ENCODE measurements at regions not wholly inside any gene's neighbourhood (a gene's known extent, or its start where the extent isn't known, plus 50 kb on each side); places are given as distances from the start of the nearest gene placed in this dataset.
"Not testable (repeated sequence)": the region's sequence is repeated elsewhere in the genome, so short reads cannot be mapped to it uniquely, and the experiment has no call there.

DNA sequence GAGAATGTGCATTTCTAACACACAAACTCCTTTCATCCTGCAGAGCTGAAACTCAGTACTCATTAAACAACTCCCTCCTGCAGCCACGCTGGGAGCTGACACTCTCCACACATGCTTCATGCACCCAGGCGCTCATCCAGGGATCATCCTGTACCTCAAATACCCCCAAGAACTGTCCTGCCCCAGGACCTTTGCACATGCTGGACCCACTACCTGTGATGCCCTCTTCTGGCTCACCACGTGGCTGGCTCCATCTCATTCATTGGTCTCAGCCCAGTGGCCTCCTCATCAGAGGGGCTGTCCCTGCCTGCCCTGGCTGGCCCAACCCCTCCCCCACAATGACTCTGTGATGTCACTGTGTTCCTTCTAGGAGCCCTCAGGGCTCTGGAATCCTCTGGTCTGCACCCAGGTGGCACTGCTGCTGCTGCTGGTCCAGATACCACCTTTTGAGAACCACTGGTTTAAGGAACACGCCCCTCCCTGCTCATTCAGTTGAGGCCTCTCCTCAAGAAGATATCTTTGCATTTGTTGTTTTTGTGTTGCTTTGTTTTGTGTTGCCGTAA lies 160.9 kb upstream of the FOXF1 start:
- Mint-ChIP-seq H3K9me3 (no peaks in the 10 kb centered on the region), H3K36me3 (no peaks in the 10 kb centered on the region), H3K27me3 (peaks cover 32% of the 10 kb centered on the region), H3K4me1 (ENCODE audit: low read depth) (no peaks in the 10 kb centered on the region), H3K4me3 (no peak overlapping the region), H3K27ac (no peak overlapping the region)
- ChIA-PET POLR2A (no interaction called here), CTCF (no interaction called here)
- intact Hi-C loops (cut with micrococcal nuclease), result no loop called here
- DNase-seq, result no peak

DNA sequence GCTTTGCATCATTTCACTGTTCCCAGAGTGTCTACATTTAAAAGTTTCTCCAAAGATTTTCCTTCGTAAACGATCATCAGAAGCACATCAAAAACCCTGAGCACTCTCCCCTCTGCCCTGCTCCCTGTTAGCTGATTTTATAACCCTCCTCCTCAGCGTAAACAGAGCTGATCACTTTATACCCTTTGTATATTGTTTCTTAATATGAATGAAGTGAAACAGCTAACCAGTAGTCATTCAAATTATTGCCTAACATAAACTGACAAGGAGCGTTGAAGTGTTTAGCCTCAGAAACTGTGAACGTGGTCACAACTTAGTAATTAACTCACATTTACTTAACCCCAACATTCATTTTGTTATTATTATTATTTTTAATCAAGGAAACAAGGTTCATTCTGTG lies 160.0 kb upstream of the FOXF1 start:
- no peak overlapping the region for H3K27ac Mint-ChIP-seq
- H3K4me3 Mint-ChIP-seq, result no peak overlapping the region
- ChIA-PET POLR2A (no interaction called here), CTCF (no interaction called here)
- DNase-seq, result no peak
- H3K4me1 Mint-ChIP-seq (ENCODE audit: low read depth), result no peaks in the 10 kb centered on the region
- H3K36me3 Mint-ChIP-seq, result no peaks in the 10 kb centered on the region
- intact Hi-C loops (cut with micrococcal nuclease), result no loop called here
- H3K27me3 Mint-ChIP-seq, result peaks cover 29% of the 10 kb centered on the region
- peaks cover 2% of the 10 kb centered on the region for H3K9me3 Mint-ChIP-seq

DNA sequence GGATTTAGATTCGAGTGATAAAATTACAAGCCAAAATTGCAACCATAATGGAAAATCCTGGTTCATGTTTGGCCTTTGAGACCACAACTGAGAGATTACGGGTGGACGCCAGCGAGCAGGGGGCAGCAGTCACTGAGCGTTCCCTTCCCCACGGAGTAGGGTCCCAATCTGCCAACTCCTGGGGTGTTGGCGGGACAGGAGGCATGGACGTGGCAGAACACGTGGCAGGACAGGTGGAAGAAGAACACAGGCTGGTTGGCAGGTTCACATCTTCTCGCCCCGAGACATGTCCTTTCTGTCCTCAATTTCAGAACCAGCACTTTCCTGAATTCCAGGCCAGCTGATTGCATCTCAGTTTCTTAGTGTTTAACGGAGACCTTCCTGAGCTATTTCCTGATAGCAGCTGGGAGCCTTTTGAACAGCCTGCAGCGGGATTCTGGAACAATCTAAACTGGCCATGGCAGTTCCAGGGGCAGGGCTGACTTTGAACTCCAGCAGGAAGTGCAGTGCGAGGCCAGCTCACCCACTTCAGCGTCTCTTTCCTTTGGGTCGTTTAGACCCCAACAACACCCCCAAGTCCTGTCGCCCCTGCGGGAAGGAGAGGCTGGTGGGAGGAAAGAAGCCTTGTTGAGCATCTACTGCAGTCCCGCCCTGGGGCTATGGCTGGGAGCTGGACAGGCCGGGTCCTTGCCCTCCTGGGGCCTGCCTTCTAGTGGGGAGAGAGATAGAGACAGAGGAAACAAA lies 159.1 kb upstream of the FOXF1 start:
- CTCF ChIA-PET, result interaction anchor here (1.1 to 1.7 kb wide), 2 partner anchors 8 to 9 kb away, joined by 3 to 5 read pairs; no protein-coding TSS in a partner anchor
- H3K27me3 Mint-ChIP-seq, result peaks cover 30% of the 10 kb centered on the region

DNA sequence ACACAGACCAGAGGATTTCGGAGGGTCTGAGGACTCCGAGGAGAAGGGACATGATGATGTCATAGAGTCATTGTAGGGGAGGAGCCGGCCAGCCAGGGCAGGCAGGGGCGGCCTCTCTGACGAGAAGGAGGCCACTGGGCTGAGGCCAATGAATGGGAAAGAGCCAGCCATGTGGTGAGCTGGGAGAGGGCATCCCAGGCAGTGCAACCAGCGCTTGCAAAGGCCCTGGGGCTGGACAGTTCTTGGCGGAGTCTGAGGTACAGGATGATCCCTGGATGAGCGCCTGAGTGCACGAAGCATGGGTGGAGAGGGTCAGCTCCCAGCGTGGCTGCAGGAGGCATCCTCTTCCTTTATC lies 158.6 kb upstream of the FOXF1 start:
- H3K27ac Mint-ChIP-seq; DNase-seq; H3K4me1 Mint-ChIP-seq (ENCODE audit: low read depth); H3K36me3 Mint-ChIP-seq; POLR2A ChIA-PET; H3K4me3 Mint-ChIP-seq; intact Hi-C loops (cut with micrococcal nuclease): not testable (repeated sequence)
- H3K9me3 Mint-ChIP-seq, result peaks cover 11% of the 10 kb centered on the region
- CTCF ChIA-PET, result interaction anchor here (1.1 to 1.7 kb wide), 2 partner anchors 8 to 9 kb away, joined by 3 to 5 read pairs; no protein-coding TSS in a partner anchor
- H3K27me3 Mint-ChIP-seq, result peaks cover 28% of the 10 kb centered on the region

More for the DNA sequence above, 159.1 kb upstream of the FOXF1 start:
- Mint-ChIP-seq H3K27ac (no peak overlapping the region), H3K4me1 (ENCODE audit: low read depth) (no peaks in the 10 kb centered on the region), H3K9me3 (peaks cover 9% of the 10 kb centered on the region), H3K4me3 (no peak overlapping the region), H3K36me3 (no peaks in the 10 kb centered on the region)
- POLR2A ChIA-PET, result no interaction called here
- intact Hi-C loops (cut with micrococcal nuclease), result no loop called here
- no peak for DNase-seq

DNA sequence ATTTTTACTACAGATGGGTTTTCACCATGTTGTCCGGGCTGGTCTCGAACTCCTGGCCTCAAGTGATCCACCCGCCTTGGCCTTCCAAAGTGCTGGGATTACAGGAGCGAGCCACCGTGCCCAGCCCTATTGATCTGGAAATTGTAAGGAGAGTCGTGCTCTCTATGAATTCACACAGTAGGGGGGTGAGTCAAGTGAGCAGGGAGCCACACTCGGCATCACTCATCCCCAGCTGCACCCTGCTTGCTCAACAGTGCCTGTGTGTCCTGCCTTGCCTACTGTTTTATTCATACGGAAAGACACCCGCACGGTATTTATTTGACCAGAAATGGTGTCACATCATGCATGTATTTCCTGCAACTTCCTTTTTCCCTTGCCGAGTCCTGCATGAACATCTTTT lies 157.2 kb upstream of the FOXF1 start:
- no peak for DNase-seq
- Mint-ChIP-seq H3K27ac (no peak overlapping the region), H3K4me3 (no peak overlapping the region), H3K27me3 (peaks cover 29% of the 10 kb centered on the region), H3K4me1 (ENCODE audit: low read depth) (no peaks in the 10 kb centered on the region), H3K9me3 (peaks cover 11% of the 10 kb centered on the region), H3K36me3 (no peaks in the 10 kb centered on the region)
- ChIA-PET CTCF (no interaction called here), POLR2A (no interaction called here)
- intact Hi-C loops (cut with micrococcal nuclease), result no loop called here

DNA sequence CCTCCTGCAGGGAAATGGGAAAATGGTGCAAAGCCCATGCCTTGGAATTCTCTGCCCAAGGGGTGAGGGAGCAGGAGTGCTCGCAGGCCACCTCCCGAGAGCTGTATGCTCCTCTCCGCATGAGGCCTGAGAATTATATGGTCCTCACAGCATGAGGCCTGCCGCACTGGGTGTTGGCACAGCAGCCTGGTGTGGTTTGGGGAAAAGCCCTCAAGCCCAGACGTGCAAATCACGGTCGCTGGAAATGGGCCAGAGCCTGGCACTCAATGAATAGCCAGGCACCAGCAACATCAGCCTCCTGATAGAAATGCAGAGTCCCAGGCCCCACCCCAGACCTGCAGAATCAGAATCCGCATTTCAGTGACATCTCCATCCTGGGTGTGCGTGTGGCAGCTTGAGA lies 156.4 kb upstream of the FOXF1 start:
- Mint-ChIP-seq H3K4me1 (ENCODE audit: low read depth) (no peaks in the 10 kb centered on the region), H3K4me3 (no peak overlapping the region)
- POLR2A ChIA-PET, result no interaction called here

DNA sequence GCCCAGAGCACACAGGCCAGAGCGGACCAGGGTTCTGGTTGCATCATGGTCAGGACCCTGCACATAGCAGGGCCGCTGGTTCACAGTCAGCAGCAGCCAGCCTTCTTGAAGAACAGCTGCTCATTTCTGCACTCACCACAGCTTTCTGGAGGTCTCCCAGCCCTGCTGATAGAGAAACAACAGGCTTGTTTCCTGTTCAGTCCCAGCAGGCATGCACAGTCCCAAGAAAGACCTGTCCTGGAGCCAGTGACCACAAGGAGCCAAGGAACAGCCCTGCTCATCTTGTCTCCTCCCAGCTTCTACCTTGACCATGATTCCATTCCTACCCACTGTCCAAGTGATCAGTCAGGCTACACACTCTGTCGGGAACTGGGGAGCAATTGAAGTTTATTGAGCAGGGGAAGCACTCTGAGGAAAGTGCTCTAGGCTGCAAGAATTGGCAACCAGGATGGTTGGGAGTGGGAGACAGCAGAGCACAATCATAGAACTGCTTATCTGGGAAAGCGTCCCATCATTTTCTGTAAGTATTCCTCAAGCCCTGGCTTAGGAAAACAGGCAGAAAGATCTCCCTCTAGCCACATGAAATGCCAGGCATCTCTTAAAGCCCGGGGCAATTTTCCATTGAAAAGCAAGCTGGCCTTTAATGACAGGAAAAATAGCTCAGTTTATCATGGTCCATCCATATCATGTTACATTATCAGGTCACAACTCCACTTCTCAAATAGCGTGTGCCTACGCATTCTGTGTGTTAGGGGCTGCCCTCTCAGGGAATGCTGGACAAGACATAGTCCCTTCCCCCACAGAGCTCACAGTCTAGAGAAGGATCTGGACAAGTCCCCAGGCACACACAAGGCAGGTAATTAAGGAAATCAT lies 155.4 kb upstream of the FOXF1 start:
- POLR2A ChIA-PET, result no interaction called here
- Mint-ChIP-seq H3K27me3 (peaks cover 29% of the 10 kb centered on the region), H3K4me1 (ENCODE audit: low read depth) (no peaks in the 10 kb centered on the region)

More for the DNA sequence above, 156.4 kb upstream of the FOXF1 start:
- DNase-seq, result no peak
- H3K27me3 Mint-ChIP-seq, result peaks cover 32% of the 10 kb centered on the region
- H3K27ac Mint-ChIP-seq, result no peak overlapping the region
- H3K9me3 Mint-ChIP-seq, result peaks cover 11% of the 10 kb centered on the region
- CTCF ChIA-PET, result no interaction called here
- intact Hi-C loops (cut with micrococcal nuclease), result no loop called here
- no peaks in the 10 kb centered on the region for H3K36me3 Mint-ChIP-seq

DNA sequence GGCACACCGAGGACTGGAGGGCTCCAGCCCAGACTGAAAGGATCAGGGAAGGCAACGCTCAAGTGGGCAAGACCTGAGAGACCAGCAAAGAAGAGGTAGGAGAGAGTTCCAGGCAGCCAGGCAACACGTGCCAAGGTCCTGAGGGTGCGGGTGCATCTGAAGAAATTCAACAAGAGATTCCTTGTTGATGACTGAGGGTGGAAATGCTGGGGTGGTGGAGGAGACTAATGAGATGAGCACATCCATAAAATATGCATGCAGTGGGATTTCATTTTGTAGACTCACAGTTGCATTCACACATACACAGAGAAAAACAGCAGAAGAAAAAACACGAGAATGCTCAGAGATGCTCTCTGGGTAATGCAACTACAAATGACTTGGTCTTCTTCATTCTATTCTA lies 154.8 kb upstream of the FOXF1 start:
- no peaks in the 10 kb centered on the region for H3K4me1 Mint-ChIP-seq (ENCODE audit: low read depth)
- CTCF ChIA-PET, result no interaction called here

More for the DNA sequence above, 155.4 kb upstream of the FOXF1 start:
- CTCF ChIA-PET, result no interaction called here
- Mint-ChIP-seq H3K36me3 (no peaks in the 10 kb centered on the region), H3K9me3 (peaks cover 11% of the 10 kb centered on the region), H3K27ac (no peak overlapping the region), H3K4me3 (no peak overlapping the region)
- intact Hi-C loops (cut with micrococcal nuclease), result no loop called here
- DNase-seq, result no peak

DNA sequence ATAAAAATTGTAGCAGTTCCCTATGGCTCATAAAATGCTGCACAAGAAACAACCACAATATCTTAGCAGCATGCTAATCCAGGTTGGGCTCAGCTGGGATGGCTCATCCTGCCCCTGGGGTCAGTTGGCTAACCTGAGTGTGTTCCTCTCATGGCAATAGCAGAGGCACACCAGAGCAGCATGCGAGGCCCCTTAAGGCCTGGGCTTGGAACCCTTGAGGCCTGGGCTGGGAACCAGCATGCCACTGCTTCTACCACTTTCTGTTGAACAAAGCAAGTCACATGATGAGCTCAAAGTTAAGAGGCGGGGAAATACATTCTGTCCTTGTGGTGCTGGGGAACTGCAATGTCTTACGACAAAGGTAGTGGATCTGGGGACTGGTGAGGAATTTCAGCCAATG lies 154.4 kb upstream of the FOXF1 start:
- no peak for DNase-seq
- intact Hi-C loops (cut with micrococcal nuclease), result no loop called here
- H3K4me3 Mint-ChIP-seq, result no peak overlapping the region
- no peak overlapping the region for H3K27ac Mint-ChIP-seq
- peaks cover 27% of the 10 kb centered on the region for H3K27me3 Mint-ChIP-seq
- H3K9me3 Mint-ChIP-seq, result peaks cover 11% of the 10 kb centered on the region
- H3K36me3 Mint-ChIP-seq, result no peaks in the 10 kb centered on the region
- CTCF ChIA-PET, result interaction anchor here (0.6 kb wide), 1 partner anchor 55 kb away, joined by 3 read pairs; no protein-coding TSS in a partner anchor
- POLR2A ChIA-PET, result no interaction called here
- no peaks in the 10 kb centered on the region for H3K4me1 Mint-ChIP-seq (ENCODE audit: low read depth)

More for the DNA sequence above, 154.8 kb upstream of the FOXF1 start:
- Mint-ChIP-seq H3K36me3 (no peaks in the 10 kb centered on the region), H3K9me3 (peaks cover 11% of the 10 kb centered on the region), H3K27ac (no peak overlapping the region), H3K27me3 (peaks cover 30% of the 10 kb centered on the region), H3K4me3 (no peak overlapping the region)
- DNase-seq, result no peak
- POLR2A ChIA-PET, result no interaction called here
- intact Hi-C loops (cut with micrococcal nuclease), result no loop called here

DNA sequence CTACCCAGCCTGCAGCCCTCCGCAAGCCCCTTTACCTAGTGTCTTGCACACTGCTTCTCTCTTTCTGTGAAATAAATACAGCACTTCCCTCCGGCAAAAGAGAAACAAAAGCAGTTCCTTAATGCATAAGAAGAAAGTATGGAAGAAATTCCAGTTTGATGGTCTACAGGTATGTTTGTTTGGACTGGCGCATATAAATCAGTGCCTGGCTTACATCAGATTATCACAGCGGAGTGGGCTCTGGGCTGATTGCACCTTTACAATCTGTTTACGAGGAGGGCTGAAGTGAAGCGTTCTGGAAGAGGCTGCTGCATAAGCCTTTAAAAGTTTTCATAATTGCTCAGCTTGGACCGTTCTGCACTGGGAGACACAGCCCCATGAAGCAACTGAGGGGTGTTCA lies 153.5 kb upstream of the FOXF1 start:
- Mint-ChIP-seq H3K36me3 (no peaks in the 10 kb centered on the region), H3K4me3 (no peak overlapping the region), H3K4me1 (ENCODE audit: low read depth) (no peaks in the 10 kb centered on the region), H3K27ac (no peak overlapping the region), H3K27me3 (peaks cover 21% of the 10 kb centered on the region), H3K9me3 (peaks cover 11% of the 10 kb centered on the region)
- ChIA-PET CTCF (no interaction called here), POLR2A (no interaction called here)
- DNase-seq, result no peak
- intact Hi-C loops (cut with micrococcal nuclease), result no loop called here

DNA sequence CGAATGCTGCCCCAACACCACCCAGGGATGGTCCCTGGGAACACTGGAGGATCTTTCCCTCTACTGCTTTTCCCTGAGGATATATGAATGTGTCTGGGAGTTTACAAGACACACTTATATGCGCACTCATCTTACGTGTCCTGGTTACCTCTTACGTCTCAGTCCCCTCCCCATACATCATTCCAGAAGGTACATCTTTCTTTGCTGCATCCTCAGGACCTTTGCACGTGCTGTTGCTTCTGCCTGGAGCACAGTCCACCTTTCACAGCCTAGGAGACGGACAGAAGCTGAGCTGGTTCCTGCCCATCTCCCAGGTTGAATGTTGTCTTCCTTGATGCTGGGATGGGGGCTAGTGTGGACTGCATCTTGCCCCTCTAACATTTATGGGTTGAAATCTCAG lies 153.0 kb upstream of the FOXF1 start:
- H3K4me1 Mint-ChIP-seq (ENCODE audit: low read depth), result no peaks in the 10 kb centered on the region
- CTCF ChIA-PET, result no interaction called here
- POLR2A ChIA-PET, result no interaction called here

DNA sequence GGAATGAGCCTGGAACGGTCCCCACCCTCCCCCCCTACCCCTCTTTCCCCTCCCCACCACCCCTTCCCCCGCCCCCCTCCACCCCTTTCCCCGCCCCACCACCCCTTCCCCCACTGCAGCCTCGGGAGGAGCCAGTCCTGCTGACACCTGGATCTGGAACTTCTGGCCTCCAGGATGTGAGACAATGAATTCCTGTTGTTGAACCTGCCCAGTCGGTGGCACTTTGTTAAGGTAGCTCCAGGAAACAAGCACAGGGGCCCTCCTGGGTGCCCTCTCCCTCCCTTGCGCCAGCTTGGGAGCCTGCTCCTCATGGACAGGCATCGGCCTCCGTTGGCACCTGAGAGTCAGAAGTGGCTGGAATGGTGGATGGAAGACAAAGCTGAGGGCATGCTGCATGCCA lies 152.4 kb upstream of the FOXF1 start:
- intact Hi-C loops (cut with micrococcal nuclease), result no loop called here
- Mint-ChIP-seq H3K27me3 (peaks cover 18% of the 10 kb centered on the region), H3K4me1 (ENCODE audit: low read depth) (no peaks in the 10 kb centered on the region), H3K36me3 (no peaks in the 10 kb centered on the region), H3K27ac (no peak overlapping the region), H3K9me3 (peaks cover 11% of the 10 kb centered on the region), H3K4me3 (no peak overlapping the region)
- CTCF ChIA-PET, result no interaction called here
- POLR2A ChIA-PET, result no interaction called here
- DNase-seq, result no peak

More for the DNA sequence above, 153.0 kb upstream of the FOXF1 start:
- peaks cover 11% of the 10 kb centered on the region for H3K9me3 Mint-ChIP-seq
- DNase-seq, result no peak
- H3K4me3 Mint-ChIP-seq, result no peak overlapping the region
- H3K27ac Mint-ChIP-seq, result no peak overlapping the region
- H3K27me3 Mint-ChIP-seq, result peaks cover 20% of the 10 kb centered on the region
- intact Hi-C loops (cut with micrococcal nuclease), result no loop called here
- H3K36me3 Mint-ChIP-seq, result no peaks in the 10 kb centered on the region
